Tibial nerve (tissue), 4 donors: ENCODE measurements at regions not wholly inside any gene's neighbourhood (a gene's known extent, or its start where the extent isn't known, plus 50 kb on each side); places are given as distances from the start of the nearest gene placed in this dataset.

Experiments used
- CTCF ChIP-seq, 5 experiments: fragments of 200-600 bp in 3 of 5; fragments of 450-650 bp in 2 of 5; sonication (generic) in 3 of 5; IDR thresholded peaks; one replicate each; pipeline ENCODE4 v1.5.1; 2016 to 2019; ENCODE audit warnings: antibody characterized with exemption in 5 of 5, mild to moderate bottlenecking in 3 of 5, moderate library complexity in 2 of 5
- EP300 ChIP-seq, 2 donors: sonication (generic); formaldehyde crosslinking; IDR thresholded peaks; one replicate each; pipeline ENCODE4 v1.6.1; 2017; ENCODE audit warnings: antibody characterized with exemption in 2 of 2, mild to moderate bottlenecking in 1 of 2
- POLR2A ChIP-seq, 2 donors: fragments of 450-650 bp; IDR thresholded peaks; one replicate each; pipeline ENCODE4 v1.6.1; 2017; ENCODE audit warnings: antibody characterized with exemption in 2 of 2, mild to moderate bottlenecking in 2 of 2, moderate library complexity in 2 of 2

GRCh38 chr6:3581469-3581868, 124.6 kb upstream of the SLC22A23 start:
- TF ChIP-seq CTCF (IDR thresholded peaks at IDR 0.05), result no peak
- no peak for TF ChIP-seq POLR2A (IDR thresholded peaks at IDR 0.05)
- TF ChIP-seq EP300 (IDR thresholded peaks at IDR 0.05), result no peak
